SK-N-SH treated with all-trans-retinoic acid at 6 μM for 48 hours (cell line): ENCODE measurements at regions not wholly inside any gene's neighbourhood (a gene's known extent, or its start where the extent isn't known, plus 50 kb on each side); places are given as distances from the start of the nearest gene placed in this dataset.
A peak's percentile ranks its signal among the peaks of the same experiment; 100 is the strongest.

Source experiments
- ATAC-seq: fragments of 200-7000 bp; cut with Tn5 transposase; 3 replicates; pipeline ENCODE4 v1.9.1; 2020; ENCODE audit warnings: mild to moderate bottlenecking, moderate library complexity
- ARNTL ChIP-seq: fragments of 450-650 bp; formaldehyde crosslinking; IDR thresholded peaks from 2 replicates; pipeline ENCODE4 v1.5.0; 2020; ENCODE audit warnings: low read depth, mild to moderate bottlenecking, moderate library complexity, borderline replicate concordance
- BACH2 ChIP-seq: fragments of 250-450 bp; sonication (Bioruptor Pico); IDR thresholded peaks from 2 replicates; pipeline ENCODE4 v1.9.0; 2021; ENCODE audit warnings: mild to moderate bottlenecking, borderline replicate concordance
- CREB5 ChIP-seq: fragments of 250-450 bp; sonication (Bioruptor Pico); IDR thresholded peaks from 2 replicates; pipeline ENCODE4 v1.5.1; 2020; ENCODE audit warnings: low read depth, mild to moderate bottlenecking, moderate library complexity
- CSDC2 ChIP-seq: fragments of 250-450 bp; sonication (Bioruptor Pico); IDR thresholded peaks from 2 replicates; pipeline ENCODE4 v1.5.0; 2020; ENCODE audit warnings: mild to moderate bottlenecking, moderate library complexity
- ESRRG ChIP-seq: fragments of 250-450 bp; sonication (Bioruptor Pico); IDR thresholded peaks from 2 replicates; pipeline ENCODE4 v1.6.1; 2021; ENCODE audit warnings: mild to moderate bottlenecking
- ISL1 ChIP-seq: fragments of 250-450 bp; sonication (Bioruptor Pico); IDR thresholded peaks from 2 replicates; pipeline ENCODE4 v2.1.2; 2022; ENCODE audit warnings: mild to moderate bottlenecking, moderate library complexity
- OSR1 ChIP-seq: fragments of 250-450 bp; sonication (Bioruptor Pico); IDR thresholded peaks from 2 replicates; pipeline ENCODE4 v1.8.0; 2022; ENCODE audit warnings: moderate library complexity, mild to moderate bottlenecking, inconsistent platforms
- PATZ1 ChIP-seq: fragments of 250-450 bp; sonication (Bioruptor Pico); IDR thresholded peaks from 2 replicates; pipeline ENCODE4 v1.8.0; 2020; ENCODE audit warnings: mild to moderate bottlenecking, moderate library complexity, borderline replicate concordance
- PPARA ChIP-seq: fragments of 250-450 bp; sonication (Bioruptor Pico); IDR thresholded peaks from 2 replicates; pipeline ENCODE4 v1.5.0; 2020; ENCODE audit warnings: mild to moderate bottlenecking, borderline replicate concordance
- RARB ChIP-seq: fragments of 250-450 bp; sonication (Bioruptor Pico); IDR thresholded peaks from 2 replicates; pipeline ENCODE4 v1.8.0; 2021; ENCODE audit warnings: mild to moderate bottlenecking, moderate library complexity
- SNAI2 ChIP-seq: fragments of 250-450 bp; sonication (Bioruptor Pico); IDR thresholded peaks from 2 replicates; pipeline ENCODE4 v1.5.0; 2020; ENCODE audit warnings: mild to moderate bottlenecking, moderate library complexity
- TCF4 ChIP-seq: fragments of 250-450 bp; sonication (Bioruptor Pico); IDR thresholded peaks from 2 replicates; pipeline ENCODE4 v1.8.0; 2021; ENCODE audit warnings: mild to moderate bottlenecking, moderate library complexity, borderline replicate concordance
- TOX ChIP-seq: fragments of 250-450 bp; sonication (Bioruptor Pico); IDR thresholded peaks from 2 replicates; pipeline ENCODE4 v1.8.0; 2021; ENCODE audit warnings: mild to moderate bottlenecking, moderate library complexity, borderline replicate concordance
- TSHZ2 ChIP-seq: fragments of 250-450 bp; sonication (Bioruptor Pico); IDR thresholded peaks from 2 replicates; pipeline ENCODE4 v1.5.0; 2020; ENCODE audit warnings: mild to moderate bottlenecking, moderate library complexity
- ZC3H10 ChIP-seq: fragments of 250-450 bp; sonication (Bioruptor Pico); IDR thresholded peaks from 2 replicates; pipeline ENCODE4 v1.5.1; 2021; ENCODE audit warnings: mild to moderate bottlenecking, moderate library complexity
- ZFP3 ChIP-seq: fragments of 250-450 bp; sonication (Bioruptor Pico); IDR thresholded peaks from 2 replicates; pipeline ENCODE4 v1.5.0; 2020; ENCODE audit warnings: mild to moderate bottlenecking, moderate library complexity
- ZFP30 ChIP-seq: fragments of 450-650 bp; formaldehyde crosslinking; IDR thresholded peaks from 2 replicates; pipeline ENCODE4 v1.5.0; 2022; ENCODE audit warnings: mild to moderate bottlenecking, moderate library complexity
- ZNF565 ChIP-seq: fragments of 450-650 bp; formaldehyde crosslinking; conservative IDR thresholded peaks from 2 replicates; pipeline ENCODE4 v1.5.0; 2020; ENCODE audit warnings: low read depth, mild to moderate bottlenecking, moderate library complexity
- ZNF70 ChIP-seq: fragments of 450-650 bp; formaldehyde crosslinking; IDR thresholded peaks from 2 replicates; pipeline ENCODE4 v1.5.0; 2020; ENCODE audit warnings: mild to moderate bottlenecking, moderate library complexity

- peak; percentile 15; the same call in 1 of the 2 replicates for TF ChIP-seq ISL1
- TF ChIP-seq TCF4 (CRISPR knock-in tag) = peak; percentile 42; the same call in 1 of the 2 replicates
- TF ChIP-seq ZC3H10 (CRISPR knock-in tag) = no peak
- no peak for TF ChIP-seq ARNTL (CRISPR knock-in tag)
- TF ChIP-seq ZFP3 (CRISPR knock-in tag) = no peak
- TF ChIP-seq PPARA = no peak
- ATAC-seq = no peak
Observed at GRCh38 chr3:65158023-65158422, 470.2 kb upstream of the ADAMTS9 start.

GRCh38 chr3:65153850-65154512, 466.2 kb upstream of the ADAMTS9 start:
- ATAC-seq = no peak
- TF ChIP-seq RARB (CRISPR knock-in tag) = no peak

GRCh38 chr3:65151666-65152065, 463.9 kb upstream of the ADAMTS9 start:
- ATAC-seq = no peak
- TF ChIP-seq TSHZ2 = no peak

GRCh38 chr3:65149877-65150276, 462.1 kb upstream of the ADAMTS9 start:
- TF ChIP-seq CREB5 (CRISPR knock-in tag) (no peak), BACH2 (no peak)
- ATAC-seq = no peak

GRCh38 chr3:65148687-65149086, 460.9 kb upstream of the ADAMTS9 start:
- TF ChIP-seq OSR1 (CRISPR knock-in tag) (no peak), TOX (CRISPR knock-in tag) (no peak), CREB5 (CRISPR knock-in tag) (no peak), BACH2 (no peak), PATZ1 (CRISPR knock-in tag) (no peak), SNAI2 (CRISPR knock-in tag) (no peak), ZFP3 (CRISPR knock-in tag) (no peak)
- no peak for ATAC-seq

GRCh38 chr3:65146179-65146578, 458.4 kb upstream of the ADAMTS9 start:
- no peak for ATAC-seq
- TF ChIP-seq ZFP30 (CRISPR knock-in tag) (no peak), ZNF565 (no peak), CREB5 (CRISPR knock-in tag) (no peak), TSHZ2 (no peak), ZNF70 (no peak), ESRRG (CRISPR knock-in tag) (no peak), ZFP3 (CRISPR knock-in tag) (no peak), PPARA (no peak), OSR1 (CRISPR knock-in tag) (no peak), TCF4 (CRISPR knock-in tag) (no peak), TOX (CRISPR knock-in tag) (no peak), CSDC2 (no peak), ZC3H10 (CRISPR knock-in tag) (no peak)
